KG1 (cell line): ENCODE measurements at regions not wholly inside any gene's neighbourhood (a gene's known extent, or its start where the extent isn't known, plus 50 kb on each side); places are given as distances from the start of the nearest gene placed in this dataset.

Source experiments
- DNase-seq: peaks from one replicate; lab custom pipeline; 2025; lab: John Stamatoyannopoulos, UW

DNA sequence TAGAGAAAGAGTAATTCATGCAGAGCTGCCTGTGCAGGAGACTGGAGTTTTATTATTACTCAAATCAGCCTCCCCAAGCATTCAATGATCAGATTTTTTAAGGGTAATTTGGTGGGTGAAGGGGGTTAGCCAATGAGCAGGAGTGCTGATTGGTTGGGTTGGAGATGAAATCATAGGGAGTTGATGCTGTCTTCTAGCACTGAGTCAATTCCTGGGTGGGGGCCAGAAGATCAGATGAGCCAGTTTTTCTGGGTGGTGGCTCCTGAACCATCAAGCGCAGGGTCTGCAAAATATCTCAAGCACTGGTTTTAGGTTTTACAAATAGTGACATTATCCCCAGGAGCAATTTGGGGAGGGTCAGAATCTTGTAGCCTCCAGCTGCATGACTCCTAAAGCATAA, 312.8 kb upstream of the THSD7B start:
- DNase-seq: no peak

- DNase-seq: no peak
Observed at GRCh38 chr2:136448986-136449780, 316.2 kb upstream of the THSD7B start.

GRCh38 chr2:136448432-136448831, 316.9 kb upstream of the THSD7B start:
- no peak for DNase-seq

DNA sequence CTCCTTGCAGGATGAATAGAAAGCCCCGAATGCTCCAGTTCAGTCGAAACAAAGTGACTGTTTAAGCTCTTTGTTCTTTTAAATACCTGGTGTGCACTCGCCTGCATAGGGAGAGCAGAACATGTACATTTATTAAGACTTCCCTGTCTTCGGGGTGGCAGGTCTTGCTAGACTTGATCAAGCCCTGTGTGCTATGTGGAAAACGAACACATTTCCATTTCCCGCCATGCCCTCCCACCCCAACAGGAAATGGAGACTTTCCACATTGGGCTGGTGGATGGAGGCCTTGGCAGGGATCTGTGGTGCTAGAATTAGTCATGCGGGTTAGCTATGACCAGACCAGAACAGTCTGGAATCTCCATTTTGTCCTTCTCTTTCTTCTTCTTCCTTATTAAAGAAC, 321.0 kb upstream of the THSD7B start:
- DNase-seq: no peak

GRCh38 chr2:136443661-136444060, 321.7 kb upstream of the THSD7B start:
- DNase-seq: no peak

- no peak for DNase-seq
Observed at GRCh38 chr2:136441979-136442714, 323.2 kb upstream of the THSD7B start.

DNA sequence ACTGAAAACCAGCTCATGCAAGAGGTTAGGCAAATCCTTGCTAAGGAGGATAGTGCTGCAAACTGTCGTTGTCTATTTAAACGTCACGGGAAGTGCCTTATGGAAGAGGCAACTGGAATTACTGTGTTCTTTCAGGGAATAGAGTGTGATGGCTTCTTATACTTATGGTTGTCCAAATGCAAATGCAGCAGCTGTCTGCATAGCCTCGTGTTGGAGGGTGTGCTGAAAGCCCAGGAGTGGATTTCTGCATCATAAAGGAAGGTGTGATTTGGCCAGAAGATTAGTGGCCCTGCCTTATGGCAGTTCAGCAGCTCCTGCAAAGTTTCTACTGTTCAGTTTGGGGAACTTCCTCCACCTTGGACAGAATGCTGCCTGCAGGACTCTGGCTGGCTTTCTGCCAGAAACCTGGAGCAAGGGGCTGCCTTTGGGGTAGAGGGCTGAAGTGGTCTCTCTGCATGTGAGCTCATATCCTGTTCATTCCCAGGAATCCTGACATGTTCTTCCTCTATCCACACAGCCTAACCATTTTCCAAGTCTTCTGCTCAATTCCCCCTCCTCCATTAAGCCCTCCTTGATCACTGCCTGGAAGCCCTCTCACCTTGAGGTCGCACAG, 321.2 kb upstream of the CXCR4 start:
- no peak for DNase-seq

GRCh38 chr2:136437461-136437860, 319.5 kb upstream of the CXCR4 start:
- DNase-seq: no peak

- no peak for DNase-seq
Observed at GRCh38 chr2:136436936-136437335, 319.0 kb upstream of the CXCR4 start.

DNA sequence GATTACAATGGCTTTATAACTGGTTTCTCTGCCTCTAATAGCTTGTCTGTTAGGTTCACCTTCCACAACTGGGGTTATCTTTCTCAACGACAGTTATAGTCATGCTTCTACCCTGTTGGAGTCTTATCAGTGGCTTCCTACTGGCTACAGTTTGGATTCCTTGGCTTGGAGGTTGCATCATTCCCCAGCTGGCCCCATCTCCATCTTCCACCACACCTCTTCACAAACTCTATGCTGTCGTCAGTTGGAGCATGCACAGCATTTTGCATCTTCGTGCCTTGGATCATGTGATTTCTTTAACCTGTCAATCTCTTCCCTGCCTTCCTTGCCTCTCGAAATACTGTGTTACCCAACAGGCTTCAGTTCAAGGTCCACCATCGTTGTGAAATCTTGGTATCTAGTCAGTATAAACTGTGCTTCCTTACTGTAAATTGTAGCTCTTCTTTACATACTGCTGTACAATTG, 316.3 kb upstream of the CXCR4 start:
- DNase-seq: no peak

- DNase-seq: no peak
Observed at GRCh38 chr2:136433261-136433660, 315.3 kb upstream of the CXCR4 start.

DNA sequence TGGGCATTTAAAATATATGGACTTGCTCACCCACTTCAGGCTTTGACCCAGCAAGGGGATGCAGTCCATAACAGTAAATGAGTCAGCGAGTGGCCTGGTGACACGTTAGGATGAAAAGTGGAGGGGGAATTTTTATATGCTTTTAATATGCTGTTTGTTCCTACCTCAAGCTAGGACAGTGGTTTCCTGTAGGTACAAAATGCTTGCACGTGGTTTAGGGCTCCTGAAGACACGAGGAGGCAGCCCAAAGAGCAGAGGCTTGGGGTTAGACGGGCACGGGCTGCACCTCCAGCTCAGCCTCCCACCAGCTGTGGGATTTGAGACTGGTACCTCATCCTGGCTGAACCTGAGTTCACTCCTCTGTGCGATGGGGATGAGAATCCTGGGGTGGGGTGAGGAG, 306.2 kb upstream of the CXCR4 start:
- no peak for DNase-seq

- DNase-seq: peak; percentile 56
Observed at GRCh38 chr2:136423516-136423996, 305.6 kb upstream of the CXCR4 start.

GRCh38 chr2:136422512-136422911, 304.6 kb upstream of the CXCR4 start:
- no peak for DNase-seq

GRCh38 chr2:136420346-136420745, 302.4 kb upstream of the CXCR4 start:
- no peak for DNase-seq

DNA sequence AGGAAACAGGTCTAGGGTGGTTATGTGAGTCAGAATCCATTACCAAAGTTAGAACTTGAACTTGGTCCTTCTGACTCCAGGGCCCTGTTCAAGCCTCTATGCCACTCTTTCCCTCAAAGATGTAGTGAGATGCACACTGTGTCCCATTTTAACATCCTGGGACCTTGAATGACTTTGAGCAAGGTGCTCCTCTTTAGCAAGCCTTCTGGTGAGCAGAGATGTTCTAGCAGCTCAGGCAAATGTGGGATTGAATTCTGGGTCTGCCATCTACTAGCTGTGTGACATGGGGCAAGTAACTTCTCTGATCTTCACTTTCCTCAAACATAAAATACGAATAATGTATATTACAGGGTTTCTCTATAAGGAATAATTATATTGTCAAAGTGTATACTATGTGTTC, 294.0 kb upstream of the CXCR4 start:
- no peak for DNase-seq

DNA sequence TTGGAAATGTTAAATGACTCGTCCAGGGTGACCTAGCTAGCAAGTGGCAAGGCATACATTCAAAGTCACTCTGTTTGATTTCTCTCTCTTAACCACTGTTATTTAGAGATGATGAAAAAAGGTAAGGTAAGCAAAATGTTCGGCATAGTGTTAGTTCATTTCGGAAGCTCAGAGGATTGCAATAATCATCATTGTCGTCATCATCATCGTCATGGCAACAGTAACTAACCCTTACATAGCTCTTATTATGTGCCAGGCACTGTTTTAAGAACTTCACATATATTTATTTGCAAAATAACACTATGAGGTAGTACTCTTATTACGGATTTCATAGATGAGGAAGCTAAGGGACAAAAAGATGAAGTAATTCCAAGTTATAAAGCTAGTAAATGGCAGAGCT, 292.7 kb upstream of the CXCR4 start:
- DNase-seq: no peak

- no peak for DNase-seq
Observed at GRCh38 chr2:136408795-136409194, 290.8 kb upstream of the CXCR4 start.

DNA sequence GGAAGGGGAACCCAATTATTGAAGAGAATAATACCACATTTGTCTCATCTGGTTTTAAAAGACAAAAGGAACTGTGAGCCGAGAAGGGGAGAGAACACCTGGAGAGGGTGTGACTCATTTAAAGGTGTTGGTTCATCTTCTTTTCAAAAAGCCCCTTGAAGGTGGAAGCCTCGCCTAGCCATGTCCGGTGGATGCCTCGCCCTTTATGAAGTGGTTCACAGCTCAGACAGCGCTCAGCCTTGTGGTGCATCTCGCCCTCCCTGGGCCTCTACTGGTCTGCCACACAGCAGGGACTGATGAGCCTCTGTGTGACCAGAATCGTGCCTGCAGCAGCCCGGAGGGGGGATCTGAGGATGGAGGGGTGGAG, 290.0 kb upstream of the CXCR4 start:
- DNase-seq: no peak

GRCh38 chr2:136407117-136407951, 289.4 kb upstream of the CXCR4 start:
- no peak for DNase-seq

DNA sequence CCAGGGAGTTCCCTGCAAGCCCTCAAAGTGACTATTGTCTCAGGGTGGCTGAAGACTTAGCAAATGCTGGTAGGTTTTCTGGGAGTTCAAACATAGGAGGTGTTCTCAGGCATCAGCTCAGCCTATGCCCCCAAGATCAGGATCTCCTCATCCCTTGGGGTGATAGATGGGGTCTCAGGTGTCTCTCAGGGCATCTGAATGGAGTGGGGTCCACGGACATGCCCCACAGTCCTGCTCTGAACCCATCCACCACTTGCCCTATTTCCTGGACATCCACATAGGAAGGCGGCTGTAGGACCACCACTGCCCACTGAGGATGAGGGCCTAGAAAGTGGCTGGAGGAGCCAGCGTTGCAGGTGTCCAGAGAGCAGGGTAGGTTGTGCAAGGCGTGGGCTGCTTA, 287.0 kb upstream of the CXCR4 start:
- DNase-seq: no peak

- DNase-seq: no peak
Observed at GRCh38 chr2:136404176-136404575, 286.2 kb upstream of the CXCR4 start.
